SU-DHL-6 (cell line): ENCODE measurements at regions not wholly inside any gene's neighbourhood (a gene's known extent, or its start where the extent isn't known, plus 50 kb on each side); places are given as distances from the start of the nearest gene placed in this dataset.

ENCODE experiments used
- H2AFZ ChIP-seq: fragments of 200-600 bp; sonication (generic); 2 replicates; pipeline ENCODE4 v1.6.1; 2014; ENCODE audit warnings: low read depth, mild to moderate bottlenecking, moderate library complexity, mixed read lengths, antibody characterized with exemption, low read length; ENCODE audit not compliant: severe bottlenecking
- H3F3A ChIP-seq: fragments of 200-600 bp; shearing (Covaris generic); 2 replicates; pipeline ENCODE4 v1.6.0; 2016; ENCODE audit warnings: antibody characterized with exemption, mild to moderate bottlenecking; ENCODE audit not compliant: insufficient read depth
- H3K27ac ChIP-seq: fragments of 200-600 bp; sonication (generic); 2 replicates; pipeline ENCODE4 v1.5.1; 2016; ENCODE audit warnings: low read depth, mild to moderate bottlenecking, low read length, moderate library complexity, mixed read lengths
- H3K27me3 ChIP-seq: fragments of 200-600 bp; sonication (generic), shearing (Covaris generic); 2 replicates; pipeline ENCODE4 v1.6.0; 2014; ENCODE audit warnings: mild to moderate bottlenecking, low read length
- H3K36me3 ChIP-seq: fragments of 200-600 bp; sonication (generic); 2 replicates; pipeline ENCODE4 v1.6.1; 2014; ENCODE audit warnings: mild to moderate bottlenecking, low read length, mixed read lengths
- H3K4me2 ChIP-seq: fragments of 300-600, 200-600 bp; shearing (Covaris generic), sonication (generic); 2 replicates; pipeline ENCODE4 v1.6.0; 2014; ENCODE audit warnings: low read length, low read depth, mild to moderate bottlenecking; ENCODE audit not compliant: poor library complexity, severe bottlenecking
- H3K4me3 ChIP-seq: fragments of 200-600 bp; sonication (generic); 2 replicates; pipeline ENCODE4 v1.5.1; 2014; ENCODE audit warnings: antibody characterized with exemption, low read length, mild to moderate bottlenecking, mixed read lengths; ENCODE audit not compliant: insufficient read depth, poor library complexity, severe bottlenecking
- H3K79me2 ChIP-seq: fragments of 200-600 bp; sonication (generic); 2 replicates; pipeline ENCODE4 v1.6.1; 2014; ENCODE audit warnings: mild to moderate bottlenecking, low read length, moderate library complexity; ENCODE audit not compliant: insufficient read depth
- H3K9ac ChIP-seq: fragments of 200-600 bp; sonication (generic); 2 replicates; pipeline ENCODE4 v1.7.0; 2014; ENCODE audit warnings: mild to moderate bottlenecking, low read length
- H3K9me2 ChIP-seq: fragments of 200-600 bp; sonication (generic); replicated peaks from 2 replicates; pipeline ENCODE4 v1.6.1; 2014; ENCODE audit warnings: low read length; ENCODE audit not compliant: insufficient read depth
- H3K9me3 ChIP-seq: fragments of 200-600 bp; sonication (generic); 2 replicates; pipeline ENCODE4 v1.6.1; 2014; ENCODE audit warnings: low read length, mixed read lengths; ENCODE audit not compliant: insufficient read depth
- H4K20me1 ChIP-seq: fragments of 200-600 bp; sonication (generic); 2 replicates; pipeline ENCODE4 v1.6.1; 2014; ENCODE audit warnings: low read depth, mild to moderate bottlenecking, antibody characterized with exemption, low read length, moderate library complexity, mixed read lengths
- EZH2phosphoT487 ChIP-seq: fragments of 200-600 bp; sonication (generic), shearing (Covaris generic); conservative IDR thresholded peaks from 2 replicates; pipeline ENCODE4 v1.6.1; 2018; ENCODE audit warnings: mild to moderate bottlenecking, antibody characterized with exemption, low read length, moderate library complexity, mixed read lengths
- TF ChIP-seq, protein P1 (sequence below): fragments of 200-600 bp; sonication (generic); IDR thresholded peaks from one replicate; pipeline ENCODE4 v1.5.1; 2017; ENCODE audit warnings: antibody characterized with exemption, mild to moderate bottlenecking, low read length, moderate library complexity; ENCODE audit not compliant: insufficient read depth, poor library complexity, severe bottlenecking

DNA sequence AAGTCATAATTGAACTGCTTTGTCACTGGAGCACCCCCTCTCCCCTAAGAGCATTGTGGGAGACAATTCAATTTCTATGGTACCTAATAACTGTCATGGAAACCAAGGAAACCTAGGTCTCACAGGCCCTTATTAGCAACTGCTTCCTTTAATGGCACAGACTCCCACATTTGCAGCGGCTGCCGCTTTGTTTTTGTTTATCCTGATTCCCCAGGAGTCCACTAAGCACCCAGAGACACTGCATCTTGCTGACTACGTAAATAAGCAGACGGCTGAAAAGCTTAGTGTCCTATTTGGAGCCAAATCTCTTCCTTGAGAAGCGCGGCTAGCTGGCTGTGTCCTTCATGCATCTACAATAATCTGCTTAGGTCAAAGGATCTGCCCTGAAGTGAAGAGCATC lies 494.4 kb downstream of the TMA16 start:
- Histone ChIP-seq H3K36me3 (no peaks in the 10 kb centered on the region), H2AFZ (no peak overlapping the region), H3K27ac (no peak overlapping the region), H3K9me3 (no peaks in the 10 kb centered on the region), H3K79me2 (no peaks in the 10 kb centered on the region), H3K9ac (no peak overlapping the region), H3F3A (no peaks in the 10 kb centered on the region), H3K27me3 (no peaks in the 10 kb centered on the region; the same call in 1 of the 2 replicates), H4K20me1 (no peaks in the 10 kb centered on the region), H3K4me2 (no peak overlapping the region), H3K4me3 (no peak overlapping the region), H3K9me2 (no peaks in the 10 kb centered on the region)
- TF ChIP-seq EZH2phosphoT487, result no peak
- TF ChIP-seq, protein P1, sequence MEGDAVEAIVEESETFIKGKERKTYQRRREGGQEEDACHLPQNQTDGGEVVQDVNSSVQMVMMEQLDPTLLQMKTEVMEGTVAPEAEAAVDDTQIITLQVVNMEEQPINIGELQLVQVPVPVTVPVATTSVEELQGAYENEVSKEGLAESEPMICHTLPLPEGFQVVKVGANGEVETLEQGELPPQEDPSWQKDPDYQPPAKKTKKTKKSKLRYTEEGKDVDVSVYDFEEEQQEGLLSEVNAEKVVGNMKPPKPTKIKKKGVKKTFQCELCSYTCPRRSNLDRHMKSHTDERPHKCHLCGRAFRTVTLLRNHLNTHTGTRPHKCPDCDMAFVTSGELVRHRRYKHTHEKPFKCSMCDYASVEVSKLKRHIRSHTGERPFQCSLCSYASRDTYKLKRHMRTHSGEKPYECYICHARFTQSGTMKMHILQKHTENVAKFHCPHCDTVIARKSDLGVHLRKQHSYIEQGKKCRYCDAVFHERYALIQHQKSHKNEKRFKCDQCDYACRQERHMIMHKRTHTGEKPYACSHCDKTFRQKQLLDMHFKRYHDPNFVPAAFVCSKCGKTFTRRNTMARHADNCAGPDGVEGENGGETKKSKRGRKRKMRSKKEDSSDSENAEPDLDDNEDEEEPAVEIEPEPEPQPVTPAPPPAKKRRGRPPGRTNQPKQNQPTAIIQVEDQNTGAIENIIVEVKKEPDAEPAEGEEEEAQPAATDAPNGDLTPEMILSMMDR, result no peak

DNA sequence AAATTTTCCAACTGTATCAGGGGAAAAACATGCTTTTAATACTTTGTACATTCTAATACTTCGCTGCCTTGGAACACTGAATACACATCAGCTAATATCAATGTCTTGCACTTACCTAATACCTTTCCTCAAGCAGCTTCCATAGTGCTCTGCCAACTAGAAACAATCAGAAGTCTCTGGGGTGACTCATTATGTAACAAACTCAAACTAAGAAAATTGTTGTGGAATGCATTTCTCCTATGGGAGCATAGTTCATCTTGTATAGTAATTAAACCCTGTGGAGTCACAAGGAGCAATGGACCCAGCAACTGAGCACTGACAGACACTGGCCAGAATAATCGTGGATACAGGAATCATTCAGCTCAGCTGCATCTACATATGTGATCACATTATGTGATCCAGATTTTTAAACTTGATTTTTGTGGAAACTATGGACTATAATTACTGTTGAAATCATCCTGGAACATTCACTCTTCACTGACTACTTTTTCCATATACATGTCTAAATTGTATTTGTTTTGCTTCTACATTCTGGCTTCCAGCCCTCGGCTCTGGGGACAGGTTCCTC lies 496.9 kb downstream of the TMA16 start:
- Histone ChIP-seq H3K27ac (no peak overlapping the region), H3K9ac (no peak overlapping the region), H3K9me2 (no peaks in the 10 kb centered on the region), H3K4me2 (no peak overlapping the region), H2AFZ (no peak overlapping the region), H3K9me3 (no peaks in the 10 kb centered on the region), H4K20me1 (no peaks in the 10 kb centered on the region), H3K27me3 (no peaks in the 10 kb centered on the region; the same call in 1 of the 2 replicates), H3K79me2 (no peaks in the 10 kb centered on the region), H3K4me3 (no peak overlapping the region), H3K36me3 (no peaks in the 10 kb centered on the region), H3F3A (no peaks in the 10 kb centered on the region)
- TF ChIP-seq, protein P1, result no peak
- no peak for TF ChIP-seq EZH2phosphoT487

DNA sequence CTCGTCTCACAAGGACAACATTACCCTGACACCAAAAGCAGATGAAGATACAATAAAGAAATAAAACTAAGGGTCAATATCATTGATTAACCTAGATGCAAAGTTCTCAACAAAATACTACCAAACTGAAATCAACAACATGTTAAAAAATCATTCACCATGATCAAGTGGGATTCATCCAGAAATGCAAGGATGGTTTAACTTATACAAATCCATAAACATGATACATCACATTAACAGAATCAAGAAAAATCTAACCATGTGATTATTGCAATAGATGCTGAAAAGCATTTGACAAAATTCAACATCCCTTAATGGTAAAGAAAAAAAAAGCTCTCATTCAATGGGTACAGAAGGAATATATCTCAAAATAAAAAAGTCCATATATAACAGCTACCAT lies 514.9 kb downstream of the TMA16 start:
- no peak overlapping the region for H3K4me2 ChIP-seq
- no peaks in the 10 kb centered on the region for H3K9me2 ChIP-seq

More for the DNA sequence above, 514.9 kb downstream of the TMA16 start:
- no peak overlapping the region for H2AFZ ChIP-seq
- no peak for TF ChIP-seq EZH2phosphoT487
- TF ChIP-seq, protein P1, result no peak
- no peaks in the 10 kb centered on the region for H3K27me3 ChIP-seq
- H4K20me1 ChIP-seq, result no peaks in the 10 kb centered on the region
- H3K27ac ChIP-seq, result no peak overlapping the region
- H3K36me3 ChIP-seq, result no peaks in the 10 kb centered on the region
- H3K9me3 ChIP-seq, result no peaks in the 10 kb centered on the region
- H3K9ac ChIP-seq, result no peak overlapping the region
- H3K4me3 ChIP-seq, result no peak overlapping the region
- no peaks in the 10 kb centered on the region for H3K79me2 ChIP-seq
- H3F3A ChIP-seq, result no peaks in the 10 kb centered on the region
